ENCODE measurements at regions not wholly inside any gene's neighbourhood (a gene's known extent, or its start where the extent isn't known, plus 50 kb on each side); places are given as distances from the start of the nearest gene placed in this dataset.
A peak's percentile ranks its signal among the peaks of the same experiment; 100 is the strongest.
"Not testable (repeated sequence)": the region's sequence is repeated elsewhere in the genome, so short reads cannot be mapped to it uniquely, and the experiment has no call there.

- DNase-seq, result no peak
Measured at GRCh38 chr6:79391480-79391879, 145.8 kb downstream of the LCA5 start.

DNA sequence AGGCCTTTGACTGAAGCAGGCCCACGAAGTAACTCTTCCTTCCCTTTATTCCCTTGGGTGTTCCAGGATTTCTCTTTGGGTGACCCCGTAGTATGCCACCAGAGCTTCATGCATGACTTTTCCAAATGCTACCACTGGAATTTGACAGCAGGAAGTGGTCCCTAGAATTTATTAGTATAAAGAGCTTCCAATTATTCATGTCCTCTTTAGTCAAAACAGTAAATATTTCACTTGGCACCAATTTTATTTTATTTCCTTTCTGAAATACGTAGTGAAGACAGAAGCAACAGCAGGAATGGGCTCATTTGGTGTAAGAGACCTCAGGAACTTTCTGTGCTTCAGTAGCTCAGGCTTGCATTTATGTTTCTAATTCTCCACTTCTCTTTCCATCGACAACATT, 151.3 kb downstream of the LCA5 start:
- DNase-seq, result no peak

GRCh38 chr6:79385333-79385732, 150.9 kb upstream of the HMGN3 start:
- DNase-seq, result no peak

DNA sequence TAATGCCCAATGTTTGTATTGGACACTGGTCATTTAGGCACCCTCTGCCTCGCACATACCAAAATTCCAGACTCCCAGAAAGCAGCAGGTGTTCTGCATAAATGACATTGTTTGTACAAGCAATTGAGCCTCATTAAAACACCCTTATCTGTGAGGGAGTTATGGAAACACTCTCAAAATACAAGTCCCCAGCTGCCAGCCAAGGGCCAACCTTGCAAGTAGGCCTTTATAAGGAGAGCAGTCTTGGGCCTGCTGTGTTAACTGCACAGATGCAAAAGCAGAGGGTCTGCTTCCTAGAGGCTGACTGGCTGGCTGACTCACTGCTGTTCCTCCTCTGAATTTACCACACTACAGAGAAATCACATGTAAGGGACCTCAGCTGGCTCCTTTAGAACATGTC, 150.4 kb upstream of the HMGN3 start:
- peak; percentile 86 for DNase-seq

- DNase-seq, result no peak
Measured at GRCh38 chr6:79378957-79379356, 144.5 kb upstream of the HMGN3 start.

DNA sequence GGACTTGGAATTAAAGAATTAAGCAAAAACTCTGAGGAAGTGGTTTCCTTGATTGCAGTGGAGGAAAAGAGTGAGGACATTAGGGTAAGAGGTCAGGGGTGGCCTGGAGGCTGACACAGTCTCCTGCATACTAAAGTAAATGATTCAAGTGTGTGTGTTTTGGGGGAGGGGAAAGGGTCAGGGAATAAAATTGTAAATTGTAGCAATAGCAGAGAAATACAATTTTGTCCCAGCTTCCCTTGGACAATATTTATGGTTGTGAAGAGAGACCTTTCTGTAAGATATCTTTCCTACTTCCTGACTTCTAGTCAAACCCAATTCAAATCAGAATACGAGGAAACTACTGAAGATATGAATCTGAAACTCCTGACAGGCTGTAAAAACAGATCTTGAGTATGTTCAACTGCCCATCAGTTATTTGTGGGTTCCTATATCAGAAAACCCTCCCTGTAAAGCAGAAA, 143.4 kb upstream of the HMGN3 start:
- DNase-seq, result no peak

GRCh38 chr6:79377047-79377446, 142.6 kb upstream of the HMGN3 start:
- no peak for DNase-seq

DNA sequence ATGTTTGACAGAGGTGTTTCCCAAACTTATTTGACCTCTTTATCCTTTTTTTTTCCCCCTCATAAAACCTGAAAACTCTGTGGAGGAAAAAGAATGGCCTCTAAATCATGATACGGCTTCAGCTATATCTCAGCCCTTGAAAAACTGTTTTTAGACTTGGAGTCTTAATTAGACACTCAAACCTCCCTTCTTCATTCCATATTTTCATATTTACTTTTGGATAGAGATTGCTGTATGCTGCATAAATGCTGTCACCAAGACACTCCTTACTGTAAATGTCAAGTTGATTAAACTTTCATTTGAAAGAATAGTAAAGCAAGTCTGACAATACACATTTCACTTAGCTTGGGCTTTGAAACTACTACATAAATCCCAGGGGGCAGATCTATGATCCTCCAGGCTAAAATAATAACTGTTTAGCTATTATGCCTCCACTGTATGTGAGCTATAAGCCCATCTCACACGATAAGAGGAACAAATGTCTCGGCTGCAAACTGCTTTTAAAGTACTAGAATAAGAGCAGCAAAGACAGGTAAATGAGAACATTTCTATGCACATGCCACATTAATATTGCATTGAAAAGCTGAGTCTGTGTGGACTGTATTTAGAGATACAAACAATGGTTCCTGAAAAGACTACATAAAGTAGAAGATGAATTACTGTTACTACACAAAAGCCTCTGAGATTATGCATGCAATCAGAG, 141.3 kb upstream of the HMGN3 start:
- DNase-seq, result peak; percentile 81

GRCh38 chr6:79374308-79374707, 139.8 kb upstream of the HMGN3 start:
- no peak for DNase-seq

- no peak for DNase-seq
Measured at GRCh38 chr6:79373880-79374279, 139.4 kb upstream of the HMGN3 start.

- DNase-seq, result no peak
Measured at GRCh38 chr6:79373246-79373645, 138.8 kb upstream of the HMGN3 start.

DNA sequence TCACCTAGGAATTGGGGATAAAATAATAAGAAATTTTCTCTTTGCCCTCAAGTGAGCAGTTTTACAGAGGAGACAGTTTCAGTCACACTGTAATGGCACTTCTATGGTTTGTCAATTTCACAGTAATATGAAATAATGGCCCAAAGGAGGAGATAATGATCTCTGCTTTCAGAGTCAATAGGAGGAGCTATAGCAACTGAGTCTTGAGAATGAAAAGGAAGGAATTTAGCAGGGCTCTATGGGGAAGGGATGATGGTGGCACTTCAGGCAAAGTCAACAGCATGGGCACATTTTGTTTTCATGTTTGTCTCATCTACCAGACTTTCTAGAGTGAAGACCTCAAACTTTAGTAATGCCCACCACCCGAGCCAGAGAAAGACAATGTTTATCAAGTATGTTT, 138.3 kb upstream of the HMGN3 start:
- DNase-seq, result no peak

- DNase-seq, result no peak
Measured at GRCh38 chr6:79369026-79369425, 134.5 kb upstream of the HMGN3 start.

GRCh38 chr6:79363441-79363840, 129.0 kb upstream of the HMGN3 start:
- DNase-seq, result not testable (repeated sequence)

- not testable (repeated sequence) for DNase-seq
Measured at GRCh38 chr6:79361074-79361473, 126.6 kb upstream of the HMGN3 start.

GRCh38 chr6:79353226-79353625, 118.7 kb upstream of the HMGN3 start:
- no peak for DNase-seq

DNA sequence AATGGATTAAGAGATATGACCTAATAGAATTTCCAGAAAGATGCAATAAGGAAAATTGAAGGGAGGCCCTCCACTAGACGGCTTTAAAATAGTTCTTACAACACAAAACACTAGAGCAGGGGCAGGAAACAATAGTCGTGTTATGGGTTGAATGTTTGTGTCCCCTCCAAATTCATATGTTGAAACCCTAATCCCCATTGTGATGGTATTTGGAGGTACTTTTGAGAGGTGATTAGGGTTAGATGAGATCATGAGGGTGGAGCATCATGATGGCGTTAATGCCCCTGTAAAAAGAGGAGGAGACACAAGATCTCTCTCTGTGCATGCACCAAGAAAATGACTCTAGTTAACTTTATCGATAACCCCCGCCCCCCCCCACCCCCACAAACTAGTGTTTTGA, 104.0 kb upstream of the HMGN3 start:
- DNase-seq, result no peak

- no peak for DNase-seq
Measured at GRCh38 chr6:79335133-79335674, 100.7 kb upstream of the HMGN3 start.

- no peak for DNase-seq
Measured at GRCh38 chr6:79334674-79335073, 100.2 kb upstream of the HMGN3 start.

DNA sequence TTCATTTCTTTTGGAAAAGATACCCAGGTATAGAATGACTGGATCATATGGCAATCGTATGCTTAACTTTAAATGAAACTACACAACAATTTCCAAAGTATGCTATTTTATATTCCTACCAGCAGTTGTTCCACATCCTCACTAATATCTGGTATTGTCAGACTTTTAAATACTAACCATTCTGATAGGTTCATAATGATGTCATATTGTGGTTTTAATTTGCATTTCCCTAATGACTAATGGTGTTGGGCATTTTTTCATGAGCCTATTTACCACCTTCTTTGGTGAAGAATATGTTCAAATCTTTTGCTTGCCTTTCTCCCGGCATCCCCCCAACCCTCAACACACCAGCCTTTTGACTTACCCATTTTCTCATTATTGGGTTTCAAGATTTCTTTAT, 96.2 kb upstream of the HMGN3 start:
- DNase-seq, result no peak

DNA sequence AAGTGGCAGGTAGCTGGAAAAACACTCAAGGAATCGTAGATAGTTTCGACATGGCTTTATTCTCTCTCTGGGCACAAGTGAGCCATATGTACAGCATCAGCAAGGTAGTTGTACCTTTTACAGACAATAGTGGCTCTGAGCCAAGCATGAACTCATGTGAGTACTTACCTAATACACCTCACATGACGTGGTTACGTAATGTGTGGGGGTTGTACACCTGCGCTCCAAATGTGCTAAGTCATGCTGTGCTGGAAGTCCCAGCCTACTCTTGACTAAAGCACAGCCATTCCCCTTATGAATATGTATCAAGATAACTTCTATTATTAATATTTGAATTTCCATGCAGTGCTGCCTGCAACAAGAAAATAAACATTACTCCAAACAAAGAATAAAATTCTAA, 78.8 kb upstream of the HMGN3 start:
- no peak for DNase-seq

DNA sequence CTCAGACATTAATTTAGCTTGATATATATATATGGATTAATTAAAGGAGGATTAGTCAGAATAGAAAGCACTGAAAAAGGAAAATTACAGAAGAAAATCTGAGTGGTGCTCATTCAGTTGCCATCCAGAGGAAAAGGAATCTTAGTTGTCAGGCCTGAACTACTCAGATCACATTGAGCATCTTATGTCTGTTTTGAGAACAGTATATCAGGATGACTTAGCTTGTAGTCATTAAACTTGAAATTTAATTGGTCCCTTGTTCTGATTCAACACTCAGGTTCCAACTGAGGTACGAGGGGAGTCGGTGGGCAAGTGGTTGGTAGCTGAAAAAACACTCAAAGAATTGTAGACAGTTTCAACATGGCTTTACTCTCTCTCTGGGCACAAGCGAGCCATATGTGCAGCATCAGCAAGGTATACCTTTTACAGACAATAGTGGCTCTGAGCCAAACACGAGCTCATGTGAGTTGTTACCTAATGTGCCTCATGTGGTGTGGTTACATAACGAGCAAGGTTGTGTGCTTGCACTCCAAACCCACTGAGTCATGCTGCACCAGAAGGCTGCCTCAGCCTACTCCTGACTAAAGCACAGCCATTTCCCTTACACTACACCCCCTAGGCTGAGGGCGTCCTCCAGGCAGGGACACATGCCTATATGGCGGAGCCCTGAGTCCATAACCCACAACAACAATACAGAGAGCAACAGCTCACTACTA, 73.0 kb upstream of the HMGN3 start:
- no peak for DNase-seq

DNA sequence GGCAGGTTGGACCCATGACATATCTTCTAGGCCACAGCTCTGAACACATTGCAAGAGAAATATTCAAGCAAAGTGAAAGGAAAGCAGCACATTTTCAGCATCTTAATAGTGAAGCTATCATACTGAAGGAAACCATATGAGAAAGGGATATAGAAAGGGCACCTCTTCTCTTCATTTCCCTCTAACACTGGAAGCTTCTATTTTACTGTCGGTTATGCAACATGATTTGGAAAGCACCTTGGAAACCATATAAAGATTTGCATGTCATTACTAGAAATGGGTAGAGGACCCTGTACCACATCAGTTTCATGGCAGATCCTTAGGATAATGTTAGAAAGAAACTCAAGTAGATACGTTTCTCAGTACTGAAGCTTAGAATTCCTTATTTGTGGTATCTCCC, 70.5 kb upstream of the HMGN3 start:
- no peak for DNase-seq

GRCh38 chr6:79302341-79302740, 67.9 kb upstream of the HMGN3 start:
- DNase-seq, result no peak
